ENCODE measurements at regions not wholly inside any gene's neighbourhood (a gene's known extent, or its start where the extent isn't known, plus 50 kb on each side); places are given as distances from the start of the nearest gene placed in this dataset.

DNA sequence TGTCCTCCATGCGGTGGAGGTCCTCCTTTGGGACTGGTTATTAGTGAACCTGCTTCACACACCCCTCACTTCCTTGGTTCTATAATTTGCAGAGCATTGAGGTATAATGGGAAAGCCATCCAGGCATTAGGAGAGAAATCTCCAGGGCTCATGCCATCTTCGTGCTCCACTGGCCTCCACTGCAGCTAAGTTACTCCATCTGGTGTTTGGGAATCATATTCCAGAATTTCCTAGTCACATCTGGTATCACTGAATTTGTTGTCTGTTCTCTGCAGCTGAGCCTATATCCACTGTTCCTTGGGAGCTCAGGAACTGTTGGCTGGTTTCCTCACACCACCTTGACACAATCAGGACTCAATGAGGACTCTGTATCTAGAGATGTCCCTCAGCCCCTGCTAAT lies 173.0 kb upstream of the TSHZ2 start:
- no peaks in the 10 kb centered on the region for H3K9me3 ChIP-seq (ENCODE audit: control insufficient read depth in 1 of 2, low read length in 2 of 2)
- H3K27ac ChIP-seq (ENCODE audit: low read length): no peak overlapping the region
- H3K4me3 ChIP-seq (ENCODE audit: low read depth in 1 of 2, low read length in 2 of 2): no peak overlapping the region
- no peaks in the 10 kb centered on the region for H3K4me1 ChIP-seq (ENCODE audit: control insufficient read depth in 1 of 2, insufficient read depth in 2 of 2, low read length in 2 of 2)
- no peaks in the 10 kb centered on the region for H3K36me3 ChIP-seq (ENCODE audit: control insufficient read depth in 1 of 2, insufficient read depth in 2 of 2, low read length in 2 of 2)
- no peaks in the 10 kb centered on the region for H3K27me3 ChIP-seq (ENCODE audit: low read depth, low read length)

- no peaks in the 10 kb centered on the region for H3K27me3 ChIP-seq (ENCODE audit: low read depth, low read length)
- H3K4me3 ChIP-seq (ENCODE audit: low read depth in 1 of 2, low read length in 2 of 2): no peak overlapping the region
- H3K4me1 ChIP-seq (ENCODE audit: control insufficient read depth in 1 of 2, insufficient read depth in 2 of 2, low read length in 2 of 2): no peaks in the 10 kb centered on the region
- H3K27ac ChIP-seq (ENCODE audit: low read length): no peak overlapping the region
- no peaks in the 10 kb centered on the region for H3K9me3 ChIP-seq (ENCODE audit: control insufficient read depth in 1 of 2, low read length in 2 of 2)
- no peaks in the 10 kb centered on the region for H3K36me3 ChIP-seq (ENCODE audit: control insufficient read depth in 1 of 2, insufficient read depth in 2 of 2, low read length in 2 of 2)
Measured at GRCh38 chr20:52798124-52798523, 174.0 kb upstream of the TSHZ2 start.

- no peaks in the 10 kb centered on the region for H3K9me3 ChIP-seq (ENCODE audit: control insufficient read depth in 1 of 2, low read length in 2 of 2)
- no peaks in the 10 kb centered on the region for H3K4me1 ChIP-seq (ENCODE audit: control insufficient read depth in 1 of 2, insufficient read depth in 2 of 2, low read length in 2 of 2)
- no peaks in the 10 kb centered on the region for H3K27me3 ChIP-seq (ENCODE audit: low read depth, low read length)
- no peak overlapping the region for H3K27ac ChIP-seq (ENCODE audit: low read length)
- no peaks in the 10 kb centered on the region for H3K36me3 ChIP-seq (ENCODE audit: control insufficient read depth in 1 of 2, insufficient read depth in 2 of 2, low read length in 2 of 2)
- no peak overlapping the region for H3K4me3 ChIP-seq (ENCODE audit: low read depth in 1 of 2, low read length in 2 of 2)
Measured at GRCh38 chr20:52794853-52795252, 177.3 kb upstream of the TSHZ2 start.

DNA sequence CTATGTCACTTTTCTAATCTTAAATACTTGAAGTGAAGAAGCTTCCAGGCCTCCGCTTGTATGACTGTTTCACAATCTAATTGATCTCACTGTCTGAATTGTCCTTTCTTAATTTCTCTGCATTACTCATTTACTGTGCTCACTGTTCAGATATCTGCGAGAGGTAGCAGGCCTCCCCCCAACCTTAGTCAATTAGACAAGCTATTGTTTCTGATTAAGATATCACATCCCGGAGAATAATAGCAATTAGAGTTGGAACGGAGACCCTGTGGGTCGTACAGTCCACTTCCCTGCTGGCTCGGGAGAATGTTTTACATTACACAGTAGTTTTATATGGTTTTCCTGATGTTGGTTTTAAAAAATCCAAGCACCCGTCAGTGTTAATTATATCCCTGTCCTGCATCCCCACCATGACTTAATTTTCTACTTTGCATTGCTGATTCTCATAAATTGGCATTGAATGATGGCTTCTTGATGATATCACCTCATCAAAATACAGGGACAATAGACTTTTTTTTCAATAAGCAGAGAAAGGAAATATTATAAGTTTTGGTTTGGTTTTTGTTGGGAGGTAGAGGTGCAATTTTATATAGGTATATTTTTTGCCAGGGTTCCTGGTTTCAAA lies 178.7 kb upstream of the TSHZ2 start:
- no peaks in the 10 kb centered on the region for H3K4me1 ChIP-seq (ENCODE audit: control insufficient read depth in 1 of 2, insufficient read depth in 2 of 2, low read length in 2 of 2)
- H3K9me3 ChIP-seq (ENCODE audit: control insufficient read depth in 1 of 2, low read length in 2 of 2): no peaks in the 10 kb centered on the region
- no peaks in the 10 kb centered on the region for H3K27me3 ChIP-seq (ENCODE audit: low read depth, low read length)
- no peaks in the 10 kb centered on the region for H3K36me3 ChIP-seq (ENCODE audit: control insufficient read depth in 1 of 2, insufficient read depth in 2 of 2, low read length in 2 of 2)
- H3K4me3 ChIP-seq (ENCODE audit: low read depth in 1 of 2, low read length in 2 of 2): no peak overlapping the region
- H3K27ac ChIP-seq (ENCODE audit: low read length): no peak overlapping the region

- Histone ChIP-seq H3K27ac (ENCODE audit: low read length) (no peak overlapping the region), H3K9me3 (ENCODE audit: control insufficient read depth in 1 of 2, low read length in 2 of 2) (no peaks in the 10 kb centered on the region), H3K4me1 (ENCODE audit: control insufficient read depth in 1 of 2, insufficient read depth in 2 of 2, low read length in 2 of 2) (no peaks in the 10 kb centered on the region), H3K27me3 (ENCODE audit: low read depth, low read length) (no peaks in the 10 kb centered on the region), H3K4me3 (ENCODE audit: low read depth in 1 of 2, low read length in 2 of 2) (no peak overlapping the region), H3K36me3 (ENCODE audit: control insufficient read depth in 1 of 2, insufficient read depth in 2 of 2, low read length in 2 of 2) (no peaks in the 10 kb centered on the region)
Measured at GRCh38 chr20:52791091-52791490, 181.1 kb upstream of the TSHZ2 start.

DNA sequence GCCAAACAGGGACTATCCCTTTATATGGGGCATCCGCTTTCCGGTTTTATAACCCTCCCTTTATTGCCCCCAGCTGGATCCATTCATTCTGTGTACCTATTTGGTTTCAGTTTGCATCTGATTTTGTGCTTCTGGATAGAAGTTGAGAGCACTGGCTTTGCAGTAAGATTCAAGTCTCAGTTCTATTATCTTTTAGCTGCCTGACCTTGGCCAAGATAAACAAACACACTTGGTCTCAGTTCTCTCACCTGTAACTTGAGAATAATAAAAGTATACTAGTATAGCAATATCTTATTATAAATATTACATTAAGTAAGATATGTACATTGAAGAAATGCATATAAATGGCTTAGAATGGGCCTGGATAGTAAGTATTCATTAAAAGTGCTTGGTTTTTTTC lies 182.4 kb upstream of the TSHZ2 start:
- H3K9me3 ChIP-seq (ENCODE audit: control insufficient read depth in 1 of 2, low read length in 2 of 2): no peaks in the 10 kb centered on the region
- H3K36me3 ChIP-seq (ENCODE audit: control insufficient read depth in 1 of 2, insufficient read depth in 2 of 2, low read length in 2 of 2): no peaks in the 10 kb centered on the region
- H3K27ac ChIP-seq (ENCODE audit: low read length): no peak overlapping the region
- H3K4me1 ChIP-seq (ENCODE audit: control insufficient read depth in 1 of 2, insufficient read depth in 2 of 2, low read length in 2 of 2): no peaks in the 10 kb centered on the region
- H3K4me3 ChIP-seq (ENCODE audit: low read depth in 1 of 2, low read length in 2 of 2): no peak overlapping the region
- no peaks in the 10 kb centered on the region for H3K27me3 ChIP-seq (ENCODE audit: low read depth, low read length)

DNA sequence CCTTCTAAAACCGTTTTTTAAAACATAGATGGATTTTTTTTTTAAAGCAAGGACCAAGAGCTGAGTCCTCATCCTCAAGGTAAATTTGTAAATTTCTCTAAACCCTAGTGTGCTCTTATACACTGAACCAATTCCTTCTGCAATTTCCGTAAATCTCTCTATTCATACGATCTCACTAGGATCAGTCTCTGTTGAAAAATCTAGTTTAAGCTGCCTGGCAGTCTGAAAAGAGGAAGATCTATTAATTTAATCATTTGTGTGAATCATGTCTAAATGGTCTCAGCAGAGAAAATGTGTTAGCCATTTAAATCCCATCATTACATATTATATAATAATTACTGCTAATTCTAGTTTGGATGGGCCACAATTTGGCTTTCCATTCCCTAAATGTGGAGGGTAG lies 184.2 kb upstream of the TSHZ2 start:
- H3K4me1 ChIP-seq (ENCODE audit: control insufficient read depth in 1 of 2, insufficient read depth in 2 of 2, low read length in 2 of 2): no peaks in the 10 kb centered on the region

DNA sequence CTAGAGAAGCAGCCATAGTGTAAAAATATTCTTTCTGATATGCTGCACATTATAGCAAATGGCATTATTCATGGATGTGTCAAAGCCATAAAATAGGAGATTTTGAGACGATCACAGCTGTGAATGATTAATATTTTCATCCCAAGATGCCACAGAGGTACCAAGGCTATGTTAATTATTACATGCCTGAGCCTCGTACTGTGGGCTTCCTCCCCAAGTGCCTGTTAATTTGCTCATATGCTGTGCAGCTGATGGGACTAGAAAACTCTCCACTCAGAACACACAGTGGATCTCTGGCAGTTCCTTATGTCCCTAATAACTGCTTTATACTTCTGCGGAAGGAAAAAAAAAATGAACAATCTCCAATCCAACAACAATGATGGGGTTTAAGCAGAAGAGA lies 184.9 kb upstream of the TSHZ2 start:
- H3K36me3 ChIP-seq (ENCODE audit: control insufficient read depth in 1 of 2, insufficient read depth in 2 of 2, low read length in 2 of 2): no peaks in the 10 kb centered on the region
- no peaks in the 10 kb centered on the region for H3K4me1 ChIP-seq (ENCODE audit: control insufficient read depth in 1 of 2, insufficient read depth in 2 of 2, low read length in 2 of 2)
- H3K27ac ChIP-seq (ENCODE audit: low read length): no peak overlapping the region
- H3K27me3 ChIP-seq (ENCODE audit: low read depth, low read length): no peaks in the 10 kb centered on the region
- H3K9me3 ChIP-seq (ENCODE audit: control insufficient read depth in 1 of 2, low read length in 2 of 2): no peaks in the 10 kb centered on the region
- no peak overlapping the region for H3K4me3 ChIP-seq (ENCODE audit: low read depth in 1 of 2, low read length in 2 of 2)

More for the DNA sequence above, 184.2 kb upstream of the TSHZ2 start:
- H3K27me3 ChIP-seq (ENCODE audit: low read depth, low read length): no peaks in the 10 kb centered on the region
- H3K36me3 ChIP-seq (ENCODE audit: control insufficient read depth in 1 of 2, insufficient read depth in 2 of 2, low read length in 2 of 2): no peaks in the 10 kb centered on the region
- no peak overlapping the region for H3K27ac ChIP-seq (ENCODE audit: low read length)
- H3K9me3 ChIP-seq (ENCODE audit: control insufficient read depth in 1 of 2, low read length in 2 of 2): no peaks in the 10 kb centered on the region
- no peak overlapping the region for H3K4me3 ChIP-seq (ENCODE audit: low read depth in 1 of 2, low read length in 2 of 2)

DNA sequence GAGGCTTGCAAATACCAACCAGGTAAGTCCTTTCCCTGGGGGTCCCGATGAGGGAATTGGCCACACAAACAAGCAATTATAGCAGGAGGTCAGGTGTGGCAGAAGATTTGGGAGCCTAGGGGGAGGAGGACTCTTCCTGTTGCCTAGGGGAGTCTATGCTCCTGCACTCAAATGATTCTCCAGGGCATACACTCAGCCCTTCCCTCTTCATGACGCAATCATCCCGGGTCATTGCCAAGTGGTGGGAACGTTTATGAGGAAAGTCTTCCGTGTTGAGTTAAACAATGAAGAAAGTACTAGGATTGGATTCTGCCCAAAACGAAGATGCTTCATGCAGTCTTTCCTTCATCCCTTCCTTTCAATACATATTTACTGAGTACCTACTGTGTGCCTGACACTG lies 186.5 kb upstream of the TSHZ2 start:
- H3K4me1 ChIP-seq (ENCODE audit: control insufficient read depth in 1 of 2, insufficient read depth in 2 of 2, low read length in 2 of 2): no peaks in the 10 kb centered on the region
- no peaks in the 10 kb centered on the region for H3K36me3 ChIP-seq (ENCODE audit: control insufficient read depth in 1 of 2, insufficient read depth in 2 of 2, low read length in 2 of 2)
- no peak overlapping the region for H3K4me3 ChIP-seq (ENCODE audit: low read depth in 1 of 2, low read length in 2 of 2)
- H3K27ac ChIP-seq (ENCODE audit: low read length): no peak overlapping the region
- H3K27me3 ChIP-seq (ENCODE audit: low read depth, low read length): no peaks in the 10 kb centered on the region
- H3K9me3 ChIP-seq (ENCODE audit: control insufficient read depth in 1 of 2, low read length in 2 of 2): no peaks in the 10 kb centered on the region

DNA sequence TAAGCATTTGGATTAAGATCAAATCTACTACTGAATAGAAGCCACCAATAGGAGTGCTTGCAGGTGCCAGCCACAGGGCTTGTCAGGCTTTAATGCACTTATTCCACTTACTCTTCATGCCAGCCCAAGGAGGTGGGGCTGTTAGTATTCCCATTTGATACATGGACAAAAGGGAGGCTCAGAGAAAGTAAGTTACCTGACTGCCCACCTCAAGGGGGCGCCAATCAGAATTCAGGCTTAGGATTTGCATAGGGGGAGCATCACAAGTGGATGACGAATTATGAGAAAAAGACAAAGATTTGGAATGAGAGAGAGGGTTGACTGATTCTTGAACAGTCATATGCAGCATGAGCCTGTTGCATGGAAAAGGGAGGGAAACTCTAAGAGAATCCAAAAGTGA lies 188.4 kb upstream of the TSHZ2 start:
- Histone ChIP-seq H3K27me3 (ENCODE audit: low read depth, low read length) (no peaks in the 10 kb centered on the region), H3K36me3 (ENCODE audit: control insufficient read depth in 1 of 2, insufficient read depth in 2 of 2, low read length in 2 of 2) (no peaks in the 10 kb centered on the region), H3K4me1 (ENCODE audit: control insufficient read depth in 1 of 2, insufficient read depth in 2 of 2, low read length in 2 of 2) (no peaks in the 10 kb centered on the region), H3K27ac (ENCODE audit: low read length) (no peak overlapping the region), H3K9me3 (ENCODE audit: control insufficient read depth in 1 of 2, low read length in 2 of 2) (no peaks in the 10 kb centered on the region), H3K4me3 (ENCODE audit: low read depth in 1 of 2, low read length in 2 of 2) (no peak overlapping the region)

- no peaks in the 10 kb centered on the region for H3K4me1 ChIP-seq (ENCODE audit: control insufficient read depth in 1 of 2, insufficient read depth in 2 of 2, low read length in 2 of 2)
Measured at GRCh38 chr20:52780462-52780861, 191.7 kb upstream of the TSHZ2 start.

GRCh38 chr20:52779125-52779524 lies 193.0 kb upstream of the TSHZ2 start:
- Histone ChIP-seq H3K9me3 (ENCODE audit: control insufficient read depth in 1 of 2, low read length in 2 of 2) (no peaks in the 10 kb centered on the region), H3K36me3 (ENCODE audit: control insufficient read depth in 1 of 2, insufficient read depth in 2 of 2, low read length in 2 of 2) (no peaks in the 10 kb centered on the region), H3K27me3 (ENCODE audit: low read depth, low read length) (no peaks in the 10 kb centered on the region), H3K27ac (ENCODE audit: low read length) (no peak overlapping the region), H3K4me1 (ENCODE audit: control insufficient read depth in 1 of 2, insufficient read depth in 2 of 2, low read length in 2 of 2) (no peaks in the 10 kb centered on the region), H3K4me3 (ENCODE audit: low read depth in 1 of 2, low read length in 2 of 2) (no peak overlapping the region)

More at GRCh38 chr20:52780462-52780861, 191.7 kb upstream of the TSHZ2 start:
- Histone ChIP-seq H3K27me3 (ENCODE audit: low read depth, low read length) (no peaks in the 10 kb centered on the region), H3K36me3 (ENCODE audit: control insufficient read depth in 1 of 2, insufficient read depth in 2 of 2, low read length in 2 of 2) (no peaks in the 10 kb centered on the region), H3K27ac (ENCODE audit: low read length) (no peak overlapping the region), H3K4me3 (ENCODE audit: low read depth in 1 of 2, low read length in 2 of 2) (no peak overlapping the region), H3K9me3 (ENCODE audit: control insufficient read depth in 1 of 2, low read length in 2 of 2) (no peaks in the 10 kb centered on the region)
